Activated T-cell treated with anti-CD3 and anti-CD28 coated beads, Interleukin-2, amount 50 U/mL, for 72 hours (primary cell): ENCODE measurements at regions not wholly inside any gene's neighbourhood (a gene's known extent, or its start where the extent isn't known, plus 50 kb on each side); places are given as distances from the start of the nearest gene placed in this dataset.

Source experiments
- ATAC-seq, 2 donors: fragments of 150-1000 bp; cut with Tn5 transposase; replicated peaks in 1 of 2; 2 replicates each; pipeline ENCODE4 v1.10.0; 2021; ENCODE audit warnings: moderate library complexity in 2 of 2, mild to moderate bottlenecking in 1 of 2
- DNase-seq, 2 donors: peaks; one replicate each; pipeline ENCODE4 v3.0.0; 2021 to 2022; ENCODE audit warnings: mixed read lengths in 1 of 2
- H3K27ac Mint-ChIP-seq: one replicate; pipeline ENCODE4 v1.8.0; 2022; ENCODE audit warnings: mild to moderate bottlenecking, moderate library complexity, mixed read lengths
- H3K27me3 Mint-ChIP-seq: one replicate; pipeline ENCODE4 v1.8.0; 2022; ENCODE audit warnings: low read depth, mixed read lengths
- H3K36me3 Mint-ChIP-seq, 2 donors: one replicate each; pipeline ENCODE4 v1.8.0; 2022; ENCODE audit warnings: mixed read lengths in 2 of 2, mild to moderate bottlenecking in 1 of 2; ENCODE audit not compliant: insufficient read depth in 2 of 2
- H3K4me1 Mint-ChIP-seq: one replicate; pipeline ENCODE4 v1.8.0; 2022; ENCODE audit warnings: low read depth, mixed read lengths
- H3K4me3 Mint-ChIP-seq, 2 donors: one replicate each; pipeline ENCODE4 v1.8.0; 2022; ENCODE audit warnings: mild to moderate bottlenecking in 2 of 2, mixed read lengths in 2 of 2, moderate library complexity in 2 of 2
- H3K9me3 Mint-ChIP-seq, 2 donors: one replicate each; pipeline ENCODE4 v1.8.0; 2022; ENCODE audit warnings: mixed read lengths in 2 of 2

GRCh38 chr4:138567696-138568095 lies 325.5 kb upstream of the SLC7A11 start:
- no peaks in the 10 kb centered on the region for H3K36me3 Mint-ChIP-seq
- no peaks in the 10 kb centered on the region for H3K4me1 Mint-ChIP-seq
- no peak overlapping the region for H3K27ac Mint-ChIP-seq
- H3K9me3 Mint-ChIP-seq: peaks cover 1% of the 10 kb centered on the region in 2 donors
- no peaks in the 10 kb centered on the region for H3K27me3 Mint-ChIP-seq
- ATAC-seq (no peak), DNase-seq (no peak)
- no peak overlapping the region for H3K4me3 Mint-ChIP-seq

GRCh38 chr4:138565576-138565975 lies 323.4 kb upstream of the SLC7A11 start:
- H3K27me3 Mint-ChIP-seq: no peaks in the 10 kb centered on the region
- H3K4me1 Mint-ChIP-seq: no peaks in the 10 kb centered on the region
- DNase-seq: no peak
- no peak overlapping the region for H3K4me3 Mint-ChIP-seq
- H3K36me3 Mint-ChIP-seq: no peaks in the 10 kb centered on the region
- H3K9me3 Mint-ChIP-seq: peaks cover 0 to 1% of the 10 kb centered on the region in 2 donors
- H3K27ac Mint-ChIP-seq: no peak overlapping the region
- no peak for ATAC-seq

DNA sequence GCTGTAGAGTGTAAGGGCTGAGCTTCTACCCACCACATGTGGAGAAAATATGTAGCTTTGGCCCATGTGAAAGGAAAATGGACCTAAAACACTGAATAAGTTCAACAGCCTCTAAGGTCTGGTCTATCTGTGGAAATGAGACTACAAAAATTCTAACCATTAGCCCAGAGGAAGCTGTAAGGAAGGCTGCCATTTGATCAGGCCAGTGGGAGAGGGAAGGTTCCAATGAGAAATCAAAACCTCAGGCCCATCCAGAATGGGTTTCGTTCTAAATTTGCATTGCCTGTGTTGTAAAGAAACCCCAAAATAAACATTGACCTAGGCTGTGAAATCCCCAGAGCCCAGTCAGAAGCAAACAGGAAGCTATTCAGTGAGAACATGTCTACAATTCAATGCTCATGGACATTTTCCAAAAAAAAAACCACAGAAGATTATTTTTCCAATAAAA lies 320.4 kb upstream of the SLC7A11 start:
- Mint-ChIP-seq H3K9me3 (no peaks in the 10 kb centered on the region), H3K4me3 (no peak overlapping the region), H3K4me1 (no peaks in the 10 kb centered on the region), H3K27me3 (no peaks in the 10 kb centered on the region), H3K27ac (no peak overlapping the region), H3K36me3 (no peaks in the 10 kb centered on the region)
- DNase-seq: no peak
- ATAC-seq: no peak

DNA sequence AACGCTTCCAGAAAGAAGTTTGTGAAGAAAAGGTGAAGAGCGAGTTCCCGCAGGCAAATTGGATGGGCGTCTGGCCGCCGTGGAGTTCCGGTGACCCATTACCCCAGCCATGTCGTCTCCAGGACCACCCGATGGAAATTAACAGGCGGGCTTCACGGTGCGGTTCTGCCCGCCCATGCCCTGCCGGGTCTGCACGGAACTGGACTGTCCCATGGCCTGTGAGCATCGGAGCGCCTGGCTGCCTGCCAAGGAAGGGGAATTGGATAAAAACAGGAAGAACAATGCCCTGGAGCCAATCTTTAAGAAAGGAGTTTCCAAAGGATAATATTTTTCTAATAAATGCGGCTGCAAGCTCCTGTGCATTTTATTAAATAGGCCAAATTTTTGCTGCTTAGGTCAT lies 319.8 kb upstream of the SLC7A11 start:
- Mint-ChIP-seq H3K27me3 (no peaks in the 10 kb centered on the region), H3K9me3 (no peaks in the 10 kb centered on the region), H3K4me1 (no peaks in the 10 kb centered on the region), H3K27ac (no peak overlapping the region), H3K36me3 (no peaks in the 10 kb centered on the region), H3K4me3 (no peak overlapping the region)
- ATAC-seq (no peak), DNase-seq (no peak)

- Mint-ChIP-seq H3K9me3 (no peaks in the 10 kb centered on the region), H3K27me3 (no peaks in the 10 kb centered on the region), H3K27ac (no peak overlapping the region), H3K4me3 (no peak overlapping the region), H3K36me3 (no peaks in the 10 kb centered on the region), H3K4me1 (no peaks in the 10 kb centered on the region)
- ATAC-seq (no peak), DNase-seq (no peak)
Observed at GRCh38 chr4:138561276-138561880, 319.2 kb upstream of the SLC7A11 start.

DNA sequence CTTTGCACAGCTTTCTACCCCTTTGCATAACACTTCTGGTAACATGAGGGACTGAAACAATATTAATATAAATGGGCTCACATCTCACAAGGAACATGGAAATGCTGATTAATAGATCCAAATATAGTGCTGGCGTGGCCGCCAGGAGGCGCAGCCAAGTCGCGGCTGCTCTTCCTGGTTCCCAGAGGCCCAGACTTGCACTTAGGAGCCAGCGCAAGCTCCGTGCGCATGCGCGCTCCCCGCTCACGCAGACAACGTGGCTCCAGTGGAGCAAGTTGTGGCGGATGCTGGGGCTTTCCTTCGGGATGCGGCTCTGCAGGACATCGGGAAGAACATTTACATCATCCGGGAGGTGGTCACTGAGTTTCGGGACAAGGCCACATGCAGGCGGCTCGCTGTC lies 318.3 kb upstream of the SLC7A11 start:
- H3K27me3 Mint-ChIP-seq: no peaks in the 10 kb centered on the region
- no peaks in the 10 kb centered on the region for H3K9me3 Mint-ChIP-seq
- H3K4me3 Mint-ChIP-seq: no peak overlapping the region
- no peak overlapping the region for H3K27ac Mint-ChIP-seq
- ATAC-seq (no peak), DNase-seq (no peak)
- H3K4me1 Mint-ChIP-seq: no peaks in the 10 kb centered on the region
- H3K36me3 Mint-ChIP-seq: no peaks in the 10 kb centered on the region

GRCh38 chr4:138558886-138559285 lies 316.7 kb upstream of the SLC7A11 start:
- Mint-ChIP-seq H3K27ac (no peak overlapping the region), H3K27me3 (no peaks in the 10 kb centered on the region), H3K36me3 (no peaks in the 10 kb centered on the region), H3K4me1 (no peaks in the 10 kb centered on the region), H3K9me3 (no peaks in the 10 kb centered on the region), H3K4me3 (no peak overlapping the region)
- DNase-seq (no peak), ATAC-seq (no peak)

GRCh38 chr4:138555584-138555983 lies 313.4 kb upstream of the SLC7A11 start:
- DNase-seq (no peak), ATAC-seq (no peak)
- no peaks in the 10 kb centered on the region for H3K4me1 Mint-ChIP-seq
- H3K4me3 Mint-ChIP-seq: no peak overlapping the region
- no peak overlapping the region for H3K27ac Mint-ChIP-seq
- no peaks in the 10 kb centered on the region for H3K27me3 Mint-ChIP-seq
- peaks cover 0 to 2% of the 10 kb centered on the region in 2 donors for H3K9me3 Mint-ChIP-seq
- H3K36me3 Mint-ChIP-seq: no peaks in the 10 kb centered on the region

DNA sequence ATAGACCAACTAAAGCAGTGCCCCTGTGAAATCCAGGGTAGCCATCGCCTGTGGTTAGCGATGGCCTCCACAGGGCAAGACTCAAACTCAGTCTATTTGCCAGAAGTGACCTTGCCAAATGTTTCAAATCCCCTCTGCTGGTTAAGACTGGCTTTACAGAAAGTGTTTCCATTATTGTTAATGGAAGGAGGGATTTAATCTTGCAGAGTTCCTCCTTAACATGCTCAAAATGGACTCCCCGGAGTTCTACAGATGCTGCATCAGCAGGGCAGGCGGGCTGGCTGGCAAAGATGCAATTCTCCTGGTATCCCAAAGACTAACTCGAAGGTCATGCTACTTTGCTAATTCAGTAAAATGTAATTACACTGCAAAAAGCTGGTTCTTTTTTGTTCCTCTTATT lies 313.0 kb upstream of the SLC7A11 start:
- H3K27ac Mint-ChIP-seq: no peak overlapping the region
- H3K36me3 Mint-ChIP-seq: no peaks in the 10 kb centered on the region
- no peaks in the 10 kb centered on the region for H3K27me3 Mint-ChIP-seq
- H3K4me1 Mint-ChIP-seq: no peaks in the 10 kb centered on the region
- H3K9me3 Mint-ChIP-seq: peaks cover 0 to 2% of the 10 kb centered on the region in 2 donors
- ATAC-seq: no peak
- no peak overlapping the region for H3K4me3 Mint-ChIP-seq
- DNase-seq: no peak

DNA sequence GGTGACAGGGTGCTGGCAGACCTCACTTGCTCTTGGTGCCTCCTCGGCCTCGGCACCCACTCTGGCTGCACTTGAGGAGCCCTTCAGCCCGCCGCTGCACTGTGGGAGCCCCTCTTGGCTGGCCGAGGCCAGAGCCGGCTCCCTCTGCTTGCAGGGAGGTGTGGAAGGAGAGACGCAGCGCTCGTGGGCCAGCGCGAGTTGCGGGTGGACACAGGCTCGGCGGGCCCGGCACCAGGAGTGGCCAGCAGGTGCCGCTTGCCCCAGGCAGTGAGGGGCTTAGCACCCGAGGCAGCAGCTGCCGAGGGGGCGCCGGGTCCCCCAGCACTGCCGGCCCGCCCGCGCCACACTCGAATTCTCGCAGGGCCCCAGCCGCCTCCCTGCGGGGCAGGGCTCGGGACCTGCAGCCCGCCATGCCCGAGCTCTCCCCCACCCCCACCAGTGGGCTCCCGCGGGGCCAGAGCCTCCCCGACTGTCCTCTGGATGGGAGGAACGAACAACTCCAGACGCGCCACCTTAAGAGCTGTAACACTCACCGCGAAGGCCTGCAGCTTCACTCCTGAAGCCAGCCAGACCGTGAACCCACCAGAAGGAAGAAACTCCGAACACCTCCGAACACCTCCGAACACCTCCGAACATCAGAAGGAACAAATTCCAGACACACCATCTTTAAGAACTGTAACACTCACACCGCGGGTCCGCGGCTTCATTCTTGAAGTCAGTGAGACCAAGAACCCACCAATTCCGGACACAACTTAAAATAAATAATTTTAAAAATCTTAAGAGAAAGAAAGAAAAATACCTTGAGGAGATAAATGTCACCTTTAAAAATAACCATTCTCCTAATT lies 311.1 kb upstream of the SLC7A11 start:
- Mint-ChIP-seq H3K4me1 (no peaks in the 10 kb centered on the region), H3K27ac (no peak overlapping the region), H3K36me3 (no peaks in the 10 kb centered on the region), H3K9me3 (peaks cover 0 to 2% of the 10 kb centered on the region in 2 donors), H3K27me3 (no peaks in the 10 kb centered on the region), H3K4me3 (no peak overlapping the region)
- no peak for ATAC-seq
- DNase-seq: no peak

GRCh38 chr4:138542191-138542776 lies 300.1 kb upstream of the SLC7A11 start:
- ATAC-seq (no peak), DNase-seq (no peak)
- no peak overlapping the region for H3K27ac Mint-ChIP-seq
- peaks cover 2 to 10% of the 10 kb centered on the region in 2 donors for H3K9me3 Mint-ChIP-seq
- no peaks in the 10 kb centered on the region for H3K27me3 Mint-ChIP-seq
- peaks cover 0 to 2% of the 10 kb centered on the region in 2 donors for H3K36me3 Mint-ChIP-seq
- no peaks in the 10 kb centered on the region for H3K4me1 Mint-ChIP-seq
- no peak overlapping the region for H3K4me3 Mint-ChIP-seq

DNA sequence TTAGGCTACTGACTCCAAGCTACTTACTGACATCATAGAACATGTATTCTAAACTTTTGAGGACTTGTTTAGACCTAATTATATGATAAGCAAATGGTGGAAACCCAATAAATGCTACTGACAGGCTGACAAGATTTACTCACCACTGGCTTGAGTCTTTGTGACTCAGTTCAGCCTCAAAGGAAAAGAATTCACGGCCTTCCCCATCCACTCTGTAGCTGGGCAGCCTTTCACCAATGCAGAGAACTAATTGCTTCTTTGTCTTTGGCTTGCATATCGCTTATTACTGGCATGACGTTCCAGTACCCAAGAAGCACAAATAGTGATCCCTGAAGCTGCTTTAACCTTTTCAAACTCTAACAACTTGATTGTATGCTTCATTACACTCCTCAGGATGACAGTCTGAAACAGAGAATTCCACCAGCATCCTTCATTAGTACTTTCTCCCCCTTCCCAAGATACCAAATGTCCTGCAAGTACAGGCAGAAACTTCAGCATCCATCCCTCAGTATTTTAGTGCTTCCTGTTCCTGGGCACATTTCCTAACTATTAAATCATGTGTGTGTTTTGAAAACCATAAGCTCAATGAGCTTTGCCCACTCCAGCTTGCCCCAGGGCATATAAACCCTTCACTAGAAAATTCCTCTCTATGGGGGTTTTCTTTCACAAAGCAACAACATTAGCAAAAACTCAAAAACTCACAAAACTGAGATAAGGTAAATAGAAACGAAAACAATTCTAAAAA lies 298.1 kb upstream of the SLC7A11 start:
- ATAC-seq: no peak
- Mint-ChIP-seq H3K27ac (no peak overlapping the region), H3K27me3 (no peaks in the 10 kb centered on the region), H3K9me3 (peaks cover 2 to 13% of the 10 kb centered on the region in 2 donors), H3K4me1 (no peaks in the 10 kb centered on the region), H3K4me3 (no peak overlapping the region), H3K36me3 (no peaks in the 10 kb centered on the region)
- DNase-seq: no peak

GRCh38 chr4:138538743-138539142 lies 296.6 kb upstream of the SLC7A11 start:
- no peak for ATAC-seq
- Mint-ChIP-seq H3K27ac (no peak overlapping the region), H3K27me3 (no peaks in the 10 kb centered on the region), H3K36me3 (no peaks in the 10 kb centered on the region), H3K4me3 (no peak overlapping the region), H3K4me1 (no peaks in the 10 kb centered on the region), H3K9me3 (peaks cover 2 to 9% of the 10 kb centered on the region in 2 donors)
- no peak for DNase-seq
